ENCODE measurements at regions not wholly inside any gene's neighbourhood (a gene's known extent, or its start where the extent isn't known, plus 50 kb on each side); places are given as distances from the start of the nearest gene placed in this dataset.

DNA sequence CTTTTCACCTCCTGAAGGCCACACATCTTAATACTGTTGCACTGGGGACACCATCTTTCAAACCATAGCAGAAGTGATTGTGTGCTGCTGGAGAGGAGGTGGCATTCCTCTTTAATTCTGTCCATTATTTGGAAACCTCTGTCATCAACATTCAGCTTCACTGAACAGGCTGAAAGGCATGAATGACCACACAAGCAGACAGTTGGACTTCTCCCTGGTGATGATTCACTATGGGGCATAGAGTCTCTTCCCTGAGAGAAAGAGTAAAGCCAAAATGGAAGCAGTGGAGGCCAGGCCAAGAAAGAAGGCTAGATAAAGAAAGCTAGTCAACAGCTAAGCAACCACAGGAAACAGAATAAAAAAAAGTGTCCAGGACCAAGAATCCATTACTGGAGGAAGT, 113.1 kb upstream of the VSTM2A start:
- Mint-ChIP-seq H3K27me3 (ENCODE audit: low read depth) (no peaks in the 10 kb centered on the region), H3K9me3 (peaks cover 13% of the 10 kb centered on the region), H3K27ac (no peak overlapping the region), H3K36me3 (peaks cover 5% of the 10 kb centered on the region), H3K4me3 (no peak overlapping the region), H3K4me1 (peaks cover 12% of the 10 kb centered on the region)
- ATAC-seq (no peak), DNase-seq (ENCODE audit: low spot score) (no peak)
- ChIA-PET CTCF (no interaction called here), POLR2A (no interaction called here)
- no peak for TF ChIP-seq TP53 (CRISPR knock-in tag; IDR thresholded peaks at IDR 0.05)
- TF ChIP-seq, protein P1, sequence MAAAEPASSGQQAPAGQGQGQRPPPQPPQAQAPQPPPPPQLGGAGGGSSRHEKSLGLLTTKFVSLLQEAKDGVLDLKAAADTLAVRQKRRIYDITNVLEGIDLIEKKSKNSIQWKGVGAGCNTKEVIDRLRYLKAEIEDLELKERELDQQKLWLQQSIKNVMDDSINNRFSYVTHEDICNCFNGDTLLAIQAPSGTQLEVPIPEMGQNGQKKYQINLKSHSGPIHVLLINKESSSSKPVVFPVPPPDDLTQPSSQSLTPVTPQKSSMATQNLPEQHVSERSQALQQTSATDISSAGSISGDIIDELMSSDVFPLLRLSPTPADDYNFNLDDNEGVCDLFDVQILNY (CRISPR knock-in tag; IDR thresholded peaks at IDR 0.05), result no peak
- no peak for TF ChIP-seq SMAD4 (CRISPR knock-in tag; IDR thresholded peaks at IDR 0.05)
- TF ChIP-seq, protein P2, sequence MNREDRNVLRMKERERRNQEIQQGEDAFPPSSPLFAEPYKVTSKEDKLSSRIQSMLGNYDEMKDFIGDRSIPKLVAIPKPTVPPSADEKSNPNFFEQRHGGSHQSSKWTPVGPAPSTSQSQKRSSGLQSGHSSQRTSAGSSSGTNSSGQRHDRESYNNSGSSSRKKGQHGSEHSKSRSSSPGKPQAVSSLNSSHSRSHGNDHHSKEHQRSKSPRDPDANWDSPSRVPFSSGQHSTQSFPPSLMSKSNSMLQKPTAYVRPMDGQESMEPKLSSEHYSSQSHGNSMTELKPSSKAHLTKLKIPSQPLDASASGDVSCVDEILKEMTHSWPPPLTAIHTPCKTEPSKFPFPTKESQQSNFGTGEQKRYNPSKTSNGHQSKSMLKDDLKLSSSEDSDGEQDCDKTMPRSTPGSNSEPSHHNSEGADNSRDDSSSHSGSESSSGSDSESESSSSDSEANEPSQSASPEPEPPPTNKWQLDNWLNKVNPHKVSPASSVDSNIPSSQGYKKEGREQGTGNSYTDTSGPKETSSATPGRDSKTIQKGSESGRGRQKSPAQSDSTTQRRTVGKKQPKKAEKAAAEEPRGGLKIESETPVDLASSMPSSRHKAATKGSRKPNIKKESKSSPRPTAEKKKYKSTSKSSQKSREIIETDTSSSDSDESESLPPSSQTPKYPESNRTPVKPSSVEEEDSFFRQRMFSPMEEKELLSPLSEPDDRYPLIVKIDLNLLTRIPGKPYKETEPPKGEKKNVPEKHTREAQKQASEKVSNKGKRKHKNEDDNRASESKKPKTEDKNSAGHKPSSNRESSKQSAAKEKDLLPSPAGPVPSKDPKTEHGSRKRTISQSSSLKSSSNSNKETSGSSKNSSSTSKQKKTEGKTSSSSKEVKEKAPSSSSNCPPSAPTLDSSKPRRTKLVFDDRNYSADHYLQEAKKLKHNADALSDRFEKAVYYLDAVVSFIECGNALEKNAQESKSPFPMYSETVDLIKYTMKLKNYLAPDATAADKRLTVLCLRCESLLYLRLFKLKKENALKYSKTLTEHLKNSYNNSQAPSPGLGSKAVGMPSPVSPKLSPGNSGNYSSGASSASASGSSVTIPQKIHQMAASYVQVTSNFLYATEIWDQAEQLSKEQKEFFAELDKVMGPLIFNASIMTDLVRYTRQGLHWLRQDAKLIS (CRISPR knock-in tag; IDR thresholded peaks at IDR 0.05; ENCODE audit: borderline replicate concordance), result no peak
- TF ChIP-seq, protein P3, sequence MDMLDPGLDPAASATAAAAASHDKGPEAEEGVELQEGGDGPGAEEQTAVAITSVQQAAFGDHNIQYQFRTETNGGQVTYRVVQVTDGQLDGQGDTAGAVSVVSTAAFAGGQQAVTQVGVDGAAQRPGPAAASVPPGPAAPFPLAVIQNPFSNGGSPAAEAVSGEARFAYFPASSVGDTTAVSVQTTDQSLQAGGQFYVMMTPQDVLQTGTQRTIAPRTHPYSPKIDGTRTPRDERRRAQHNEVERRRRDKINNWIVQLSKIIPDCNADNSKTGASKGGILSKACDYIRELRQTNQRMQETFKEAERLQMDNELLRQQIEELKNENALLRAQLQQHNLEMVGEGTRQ (CRISPR knock-in tag; IDR thresholded peaks at IDR 0.05), result no peak
- TF ChIP-seq ARID4B (CRISPR knock-in tag; IDR thresholded peaks at IDR 0.05; ENCODE audit: borderline replicate concordance), result no peak
- no peak for TF ChIP-seq CREM (CRISPR knock-in tag; IDR thresholded peaks at IDR 0.05)
- TF ChIP-seq CREB1 (CRISPR knock-in tag; IDR thresholded peaks at IDR 0.05), result no peak
- TF ChIP-seq EMX1 (CRISPR knock-in tag; IDR thresholded peaks at IDR 0.05), result no peak
- TF ChIP-seq OVOL2 (CRISPR knock-in tag; IDR thresholded peaks at IDR 0.05; ENCODE audit: borderline replicate concordance), result no peak
- no peak for TF ChIP-seq FOXK1 (CRISPR knock-in tag; IDR thresholded peaks at IDR 0.05)
- TF ChIP-seq ZNF416 (CRISPR knock-in tag; IDR thresholded peaks at IDR 0.05), result no peak
- TF ChIP-seq TCF7 (CRISPR knock-in tag; IDR thresholded peaks at IDR 0.05; ENCODE audit: low read depth), result no peak
- no peak for TF ChIP-seq NFE2L1 (CRISPR knock-in tag; IDR thresholded peaks at IDR 0.05)
- TF ChIP-seq, protein P4, sequence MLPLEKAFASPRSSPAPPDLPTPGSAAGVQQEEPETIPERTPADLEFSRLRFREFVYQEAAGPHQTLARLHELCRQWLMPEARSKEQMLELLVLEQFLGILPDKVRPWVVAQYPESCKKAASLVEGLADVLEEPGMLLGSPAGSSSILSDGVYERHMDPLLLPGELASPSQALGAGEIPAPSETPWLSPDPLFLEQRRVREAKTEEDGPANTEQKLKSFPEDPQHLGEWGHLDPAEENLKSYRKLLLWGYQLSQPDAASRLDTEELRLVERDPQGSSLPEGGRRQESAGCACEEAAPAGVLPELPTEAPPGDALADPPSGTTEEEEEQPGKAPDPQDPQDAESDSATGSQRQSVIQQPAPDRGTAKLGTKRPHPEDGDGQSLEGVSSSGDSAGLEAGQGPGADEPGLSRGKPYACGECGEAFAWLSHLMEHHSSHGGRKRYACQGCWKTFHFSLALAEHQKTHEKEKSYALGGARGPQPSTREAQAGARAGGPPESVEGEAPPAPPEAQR (CRISPR knock-in tag; IDR thresholded peaks at IDR 0.05), result no peak
- no peak for TF ChIP-seq ZNF138 (CRISPR knock-in tag; conservative IDR thresholded peaks at IDR 0.05)

Data from WTC11 (cell line).